Osteoblast (primary cell): ENCODE measurements at regions not wholly inside any gene's neighbourhood (a gene's known extent, or its start where the extent isn't known, plus 50 kb on each side); places are given as distances from the start of the nearest gene placed in this dataset.
A peak's percentile ranks its signal among the peaks of the same experiment; 100 is the strongest.

Experiments used
- DNase-seq: peaks from one replicate; pipeline ENCODE4 v3.0.0; 2011; ENCODE audit warnings: low spot score, mixed read lengths; ENCODE audit not compliant: insufficient read length; ENCODE audit errors: missing footprints
- H2AFZ ChIP-seq: 2 replicates; pipeline ENCODE4 v1.6.0; 2011; ENCODE audit warnings: mild to moderate bottlenecking, low read length
- H3K27ac ChIP-seq: 2 replicates; pipeline ENCODE4 v1.5.1; 2011; ENCODE audit warnings: mild to moderate bottlenecking, low read depth, low read length, moderate library complexity
- H3K27me3 ChIP-seq: 2 replicates; pipeline ENCODE4 v1.6.0; 2012; ENCODE audit warnings: mild to moderate bottlenecking, control low read depth, inconsistent platforms, low read length, moderate library complexity; ENCODE audit not compliant: insufficient read depth
- H3K36me3 ChIP-seq: 2 replicates; pipeline ENCODE4 v1.5.1; 2011; ENCODE audit warnings: mild to moderate bottlenecking, low read length, control low read depth, moderate library complexity; ENCODE audit not compliant: insufficient read depth
- H3K4me1 ChIP-seq: 2 replicates; pipeline ENCODE4 v1.5.1; 2011; ENCODE audit warnings: mild to moderate bottlenecking, low read length, control low read depth, moderate library complexity; ENCODE audit not compliant: insufficient read depth
- H3K4me2 ChIP-seq: 2 replicates; pipeline ENCODE4 v1.6.0; 2011; ENCODE audit warnings: mild to moderate bottlenecking, low read length; ENCODE audit not compliant: insufficient read depth
- H3K4me3 ChIP-seq: fragments of 200-600 bp; sonication (generic); 3 replicates; pipeline ENCODE4 v1.5.1; 2012; ENCODE audit warnings: mild to moderate bottlenecking, low read length, inconsistent platforms; ENCODE audit not compliant: insufficient read depth
- H3K79me2 ChIP-seq: 2 replicates; pipeline ENCODE4 v1.6.0; 2012; ENCODE audit warnings: mild to moderate bottlenecking, low read length, control low read depth, inconsistent platforms; ENCODE audit not compliant: insufficient read depth
- H3K9me3 ChIP-seq: 2 replicates; pipeline ENCODE4 v1.5.1; 2011; ENCODE audit warnings: low read depth, low read length, control low read depth
- H4K20me1 ChIP-seq: 2 replicates; pipeline ENCODE4 v1.6.0; 2012; ENCODE audit warnings: mild to moderate bottlenecking, low read length, control low read depth; ENCODE audit not compliant: insufficient read depth
- TF ChIP-seq, protein P1 (sequence below): IDR thresholded peaks from 2 replicates; pipeline ENCODE4 v1.5.1; 2011; ENCODE audit warnings: mild to moderate bottlenecking, low read depth, low read length, moderate library complexity; ENCODE audit errors: extremely low read depth

DNA sequence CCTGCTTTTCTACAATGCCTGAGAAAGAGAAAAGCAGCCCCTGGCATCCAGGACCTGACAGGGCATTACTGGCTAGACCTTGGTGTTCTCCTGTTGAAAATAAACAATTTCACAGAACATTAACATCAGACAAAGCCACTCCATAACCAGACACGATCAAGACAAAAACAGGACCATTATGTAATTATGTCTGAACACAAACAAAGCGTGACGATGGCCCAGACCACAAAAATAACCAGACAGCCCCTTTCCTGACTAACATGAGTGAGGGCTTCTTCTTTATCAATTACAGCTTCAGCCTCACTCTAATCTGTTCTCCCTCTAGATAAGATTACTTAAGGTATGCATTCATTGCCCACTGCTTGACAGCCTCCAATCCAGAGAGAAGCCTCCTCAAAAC, 172.7 kb upstream of the LMCD1 start:
- TF ChIP-seq, protein P1, sequence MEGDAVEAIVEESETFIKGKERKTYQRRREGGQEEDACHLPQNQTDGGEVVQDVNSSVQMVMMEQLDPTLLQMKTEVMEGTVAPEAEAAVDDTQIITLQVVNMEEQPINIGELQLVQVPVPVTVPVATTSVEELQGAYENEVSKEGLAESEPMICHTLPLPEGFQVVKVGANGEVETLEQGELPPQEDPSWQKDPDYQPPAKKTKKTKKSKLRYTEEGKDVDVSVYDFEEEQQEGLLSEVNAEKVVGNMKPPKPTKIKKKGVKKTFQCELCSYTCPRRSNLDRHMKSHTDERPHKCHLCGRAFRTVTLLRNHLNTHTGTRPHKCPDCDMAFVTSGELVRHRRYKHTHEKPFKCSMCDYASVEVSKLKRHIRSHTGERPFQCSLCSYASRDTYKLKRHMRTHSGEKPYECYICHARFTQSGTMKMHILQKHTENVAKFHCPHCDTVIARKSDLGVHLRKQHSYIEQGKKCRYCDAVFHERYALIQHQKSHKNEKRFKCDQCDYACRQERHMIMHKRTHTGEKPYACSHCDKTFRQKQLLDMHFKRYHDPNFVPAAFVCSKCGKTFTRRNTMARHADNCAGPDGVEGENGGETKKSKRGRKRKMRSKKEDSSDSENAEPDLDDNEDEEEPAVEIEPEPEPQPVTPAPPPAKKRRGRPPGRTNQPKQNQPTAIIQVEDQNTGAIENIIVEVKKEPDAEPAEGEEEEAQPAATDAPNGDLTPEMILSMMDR = no peak
- no peak overlapping the region for H3K27ac ChIP-seq
- no peaks in the 10 kb centered on the region for H3K9me3 ChIP-seq
- H3K27me3 ChIP-seq = peaks cover 8% of the 10 kb centered on the region
- H4K20me1 ChIP-seq = no peaks in the 10 kb centered on the region
- H3K4me1 ChIP-seq = no peaks in the 10 kb centered on the region
- H3K4me2 ChIP-seq = no peak overlapping the region
- H2AFZ ChIP-seq = no peak overlapping the region
- no peaks in the 10 kb centered on the region for H3K79me2 ChIP-seq
- no peak for DNase-seq
- H3K36me3 ChIP-seq = no peaks in the 10 kb centered on the region
- no peak overlapping the region for H3K4me3 ChIP-seq

DNA sequence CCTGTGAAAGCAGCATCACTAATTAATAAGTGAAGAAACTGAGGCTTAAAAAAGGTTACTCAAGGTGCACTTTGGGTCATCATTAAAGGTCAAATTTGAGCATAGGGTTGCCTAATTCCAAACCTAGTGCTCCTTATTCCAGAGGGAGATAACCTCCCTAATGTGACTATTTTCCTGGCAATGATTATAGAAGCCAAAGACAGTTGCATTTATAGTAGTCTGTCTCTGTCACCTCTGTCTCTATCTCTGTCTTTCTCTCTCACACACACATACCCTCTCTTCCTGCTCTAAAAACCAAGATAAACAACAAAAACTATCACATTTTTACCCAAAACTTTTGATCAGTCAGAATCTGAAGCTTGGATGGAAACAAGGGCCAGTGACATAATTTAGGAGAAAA, 172.0 kb upstream of the LMCD1 start:
- no peak for DNase-seq
- Histone ChIP-seq H2AFZ (no peak overlapping the region), H3K36me3 (no peaks in the 10 kb centered on the region), H3K79me2 (no peaks in the 10 kb centered on the region), H3K4me3 (no peak overlapping the region), H3K27ac (no peak overlapping the region), H3K4me1 (no peaks in the 10 kb centered on the region), H3K9me3 (no peaks in the 10 kb centered on the region), H4K20me1 (no peaks in the 10 kb centered on the region), H3K27me3 (peaks cover 8% of the 10 kb centered on the region), H3K4me2 (no peak overlapping the region)
- TF ChIP-seq, protein P1 = no peak

DNA sequence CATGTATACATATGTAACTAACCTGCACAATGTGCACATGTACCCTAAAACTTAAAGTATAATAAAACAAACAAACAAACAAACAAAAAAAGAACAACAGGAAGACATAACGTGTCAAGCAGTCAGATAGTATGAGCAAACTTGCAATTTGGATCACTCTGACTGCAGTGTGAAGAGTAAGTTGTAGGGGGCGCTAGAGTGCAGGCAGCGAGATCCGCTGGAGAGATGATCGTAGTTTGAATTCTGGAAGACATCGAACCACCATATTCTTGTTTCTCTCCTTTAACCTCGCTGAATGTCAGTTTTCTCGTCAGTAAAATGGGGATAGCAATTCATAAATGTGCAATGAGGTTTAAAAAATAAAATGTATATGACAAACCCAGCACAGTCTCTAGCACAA, 165.2 kb upstream of the LMCD1 start:
- no peaks in the 10 kb centered on the region for H3K79me2 ChIP-seq
- H4K20me1 ChIP-seq = no peaks in the 10 kb centered on the region
- H2AFZ ChIP-seq = no peak overlapping the region
- H3K4me3 ChIP-seq = no peak overlapping the region
- H3K9me3 ChIP-seq = no peaks in the 10 kb centered on the region
- no peak overlapping the region for H3K27ac ChIP-seq
- H3K36me3 ChIP-seq = no peaks in the 10 kb centered on the region
- no peaks in the 10 kb centered on the region for H3K4me1 ChIP-seq
- DNase-seq = no peak
- H3K4me2 ChIP-seq = no peak overlapping the region
- H3K27me3 ChIP-seq = peaks cover 9% of the 10 kb centered on the region
- TF ChIP-seq, protein P1 = peak; percentile 34

DNA sequence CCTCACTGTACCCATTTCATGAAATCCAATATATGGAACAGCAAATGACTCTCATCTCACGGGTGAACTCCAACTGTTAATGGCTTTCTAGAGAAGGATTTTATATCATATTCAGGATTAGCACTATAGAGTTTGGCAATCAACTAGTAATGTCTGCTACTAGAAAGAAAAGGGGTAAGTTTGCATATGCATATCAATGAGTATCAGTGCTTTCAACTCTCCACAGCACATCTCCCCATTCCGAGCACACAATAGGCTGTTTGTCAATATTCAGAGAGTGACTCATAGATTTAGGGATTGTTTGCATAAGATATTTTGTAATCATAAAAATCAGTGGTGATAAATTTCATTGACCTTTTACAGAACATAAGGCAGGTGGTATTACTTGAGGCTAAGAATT, 163.2 kb upstream of the LMCD1 start:
- no peaks in the 10 kb centered on the region for H4K20me1 ChIP-seq
- H3K36me3 ChIP-seq = no peaks in the 10 kb centered on the region
- H3K4me3 ChIP-seq = no peak overlapping the region
- no peaks in the 10 kb centered on the region for H3K9me3 ChIP-seq
- no peaks in the 10 kb centered on the region for H3K79me2 ChIP-seq
- peaks cover 10% of the 10 kb centered on the region for H3K27me3 ChIP-seq
- H2AFZ ChIP-seq = no peak overlapping the region
- DNase-seq = no peak
- H3K4me2 ChIP-seq = no peak overlapping the region
- H3K4me1 ChIP-seq = no peaks in the 10 kb centered on the region
- H3K27ac ChIP-seq = no peak overlapping the region
- TF ChIP-seq, protein P1 = no peak
